Sigmoid colon (tissue), 6 donors: ENCODE measurements at regions not wholly inside any gene's neighbourhood (a gene's known extent, or its start where the extent isn't known, plus 50 kb on each side); places are given as distances from the start of the nearest gene placed in this dataset.

Experiments used
- DNase-seq: peaks from one replicate; pipeline ENCODE4 v3.0.0-alpha.2; 2019
- H3K27ac ChIP-seq, 4 donors: fragments of 200-600 bp; sonication (generic); one replicate each; pipeline ENCODE4 v1.5.1; 2016 to 2019; ENCODE audit warnings: mild to moderate bottlenecking in 1 of 4
- H3K27me3 ChIP-seq, 3 donors: fragments of 200-600 bp; sonication (generic); one replicate each; pipeline ENCODE4 v1.5.1; 2019; ENCODE audit warnings: mild to moderate bottlenecking in 1 of 3
- H3K36me3 ChIP-seq, 4 donors: fragments of 200-600 bp; sonication (generic); one replicate each; pipeline ENCODE4 v1.5.1; 2016 to 2019
- H3K4me1 ChIP-seq, 4 donors: fragments of 200-600 bp; sonication (generic); one replicate each; pipeline ENCODE4 v1.5.1; 2017 to 2019
- H3K4me3 ChIP-seq, 4 donors: fragments of 200-600 bp; sonication (generic); one replicate each; pipeline ENCODE4 v1.5.1; 2017 to 2019; ENCODE audit warnings: mild to moderate bottlenecking in 2 of 4, moderate library complexity in 1 of 4
- H3K9me3 ChIP-seq, 4 donors: fragments of 200-600 bp in 3 of 4; sonication (generic) in 3 of 4; one replicate each; pipeline versions ENCODE4 v1.5.1 to v1.6.1; 2013 to 2019
- EP300 ChIP-seq, 4 donors: sonication (generic); formaldehyde crosslinking; IDR thresholded peaks; one replicate each; pipeline ENCODE4 v1.6.1; 2017; ENCODE audit warnings: antibody characterized with exemption in 4 of 4
- POLR2A ChIP-seq, 2 donors: fragments of 450-650 bp; IDR thresholded peaks; one replicate each; pipeline ENCODE4 v1.6.1; 2016; ENCODE audit warnings: antibody characterized with exemption in 2 of 2, mild to moderate bottlenecking in 2 of 2, moderate library complexity in 2 of 2
- POLR2AphosphoS5 ChIP-seq, 4 donors: sonication (generic); formaldehyde crosslinking; IDR thresholded peaks; one replicate each; pipeline ENCODE4 v1.6.1; 2017; ENCODE audit warnings: antibody characterized with exemption in 4 of 4
- WGBS, 2 donors: extraction: QIAGEN DNeasy Blood & Tissue Kit; methylation state at CpG; one replicate each; pipeline ENCODE4 v1.1.7; 2013; 5-methylcytosine and 5-hydroxymethylcytosine counted together
- intact Hi-C: fragments of 100-400 bp; cut with DNase I; formaldehyde crosslinking; loops from one replicate; pipeline ENCODE4 v1.15.1; 2023
- TF ChIP-seq, protein P1 (sequence below), 4 experiments: fragments of 450-650 bp in 3 of 4; fragments of 200-600 bp in 1 of 4; IDR thresholded peaks; one replicate each; pipeline ENCODE4 v1.5.1; 2016 to 2019; ENCODE audit warnings: antibody characterized with exemption in 4 of 4, mild to moderate bottlenecking in 3 of 4, moderate library complexity in 2 of 4
- donor health status: healthy with polysubstance abuse.
- donor health status: healthy.

- intact Hi-C loops = no loop called here
- TF ChIP-seq, protein P1, sequence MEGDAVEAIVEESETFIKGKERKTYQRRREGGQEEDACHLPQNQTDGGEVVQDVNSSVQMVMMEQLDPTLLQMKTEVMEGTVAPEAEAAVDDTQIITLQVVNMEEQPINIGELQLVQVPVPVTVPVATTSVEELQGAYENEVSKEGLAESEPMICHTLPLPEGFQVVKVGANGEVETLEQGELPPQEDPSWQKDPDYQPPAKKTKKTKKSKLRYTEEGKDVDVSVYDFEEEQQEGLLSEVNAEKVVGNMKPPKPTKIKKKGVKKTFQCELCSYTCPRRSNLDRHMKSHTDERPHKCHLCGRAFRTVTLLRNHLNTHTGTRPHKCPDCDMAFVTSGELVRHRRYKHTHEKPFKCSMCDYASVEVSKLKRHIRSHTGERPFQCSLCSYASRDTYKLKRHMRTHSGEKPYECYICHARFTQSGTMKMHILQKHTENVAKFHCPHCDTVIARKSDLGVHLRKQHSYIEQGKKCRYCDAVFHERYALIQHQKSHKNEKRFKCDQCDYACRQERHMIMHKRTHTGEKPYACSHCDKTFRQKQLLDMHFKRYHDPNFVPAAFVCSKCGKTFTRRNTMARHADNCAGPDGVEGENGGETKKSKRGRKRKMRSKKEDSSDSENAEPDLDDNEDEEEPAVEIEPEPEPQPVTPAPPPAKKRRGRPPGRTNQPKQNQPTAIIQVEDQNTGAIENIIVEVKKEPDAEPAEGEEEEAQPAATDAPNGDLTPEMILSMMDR (IDR thresholded peaks at IDR 0.05) = no peak
- no peak for TF ChIP-seq POLR2AphosphoS5 (IDR thresholded peaks at IDR 0.05)
- TF ChIP-seq POLR2A (IDR thresholded peaks at IDR 0.05) = no peak
- no peak for TF ChIP-seq EP300 (IDR thresholded peaks at IDR 0.05)
- no peaks in the 10 kb centered on the region for H3K9me3 ChIP-seq
- no peaks in the 10 kb centered on the region for H3K36me3 ChIP-seq
- DNase-seq = no peak
- 60 to 64% methylated on average over 3 of the region's 3 CpGs for WGBS, 2 donors
- peaks cover 0 to 3% (median 0%) of the 10 kb centered on the region in 3 donors for H3K27me3 ChIP-seq
- H3K27ac ChIP-seq = no peak overlapping the region
- H3K4me1 ChIP-seq = no peaks in the 10 kb centered on the region
- H3K4me3 ChIP-seq = no peak overlapping the region
These were observed 96.5 kb upstream of the ESX1 start for GRCh38 chrX:104351173-104351769.

DNA sequence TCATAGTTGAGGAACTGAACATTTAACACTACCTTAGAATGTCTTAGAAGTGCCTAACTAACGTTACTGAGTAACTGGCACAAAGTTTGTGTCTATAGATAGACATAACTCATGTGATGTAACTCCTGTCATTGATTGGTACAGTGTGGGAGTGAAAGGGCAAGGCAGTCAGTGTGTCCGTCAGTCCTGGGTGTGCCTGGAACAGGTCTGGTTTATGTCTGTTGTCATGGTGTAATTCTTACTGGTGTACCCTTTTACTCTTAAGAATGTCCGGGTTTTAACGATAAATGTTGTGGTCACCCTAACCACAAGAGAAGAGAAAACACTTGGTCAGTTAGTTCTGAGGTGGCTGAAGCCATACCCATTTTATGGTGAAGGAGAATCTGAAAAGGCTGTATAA lies 93.1 kb upstream of the ESX1 start:
- H3K4me1 ChIP-seq = no peaks in the 10 kb centered on the region
- TF ChIP-seq POLR2A (IDR thresholded peaks at IDR 0.05) (no peak), EP300 (IDR thresholded peaks at IDR 0.05) (no peak)
- H3K27me3 ChIP-seq = peaks cover 0 to 3% (median 0%) of the 10 kb centered on the region in 3 donors
- DNase-seq = no peak
- H3K36me3 ChIP-seq = no peaks in the 10 kb centered on the region
- no peaks in the 10 kb centered on the region for H3K9me3 ChIP-seq
- H3K27ac ChIP-seq = no peak overlapping the region
- no peak overlapping the region for H3K4me3 ChIP-seq
- WGBS, 2 donors = 27 to 49% methylated on average over 4 of the region's 4 CpGs
- intact Hi-C loops = no loop called here

GRCh38 chrX:104343428-104344129 lies 88.8 kb upstream of the ESX1 start:
- 9 to 30% methylated on average over 8 of the region's 8 CpGs for WGBS, 2 donors

DNA sequence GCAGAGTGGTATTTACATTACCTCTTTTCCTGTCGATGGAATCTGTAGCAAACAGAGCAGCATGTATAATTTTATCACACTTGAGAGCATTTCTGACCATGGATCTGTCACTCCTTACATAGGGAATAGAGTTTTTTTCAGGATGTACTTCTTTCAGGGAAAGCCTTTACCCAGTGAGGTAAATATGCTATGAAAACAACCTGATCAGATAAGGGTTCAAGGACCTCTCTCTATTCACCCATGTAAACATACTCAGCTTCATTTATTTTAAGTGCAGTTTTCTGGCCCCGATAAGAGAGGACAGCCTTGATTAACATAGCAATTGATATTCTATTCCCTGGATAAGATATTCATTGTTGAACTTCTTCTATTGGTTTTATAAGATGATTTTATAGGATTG lies 87.3 kb upstream of the ESX1 start:
- no peak for DNase-seq
- Histone ChIP-seq H3K4me3 (no peak overlapping the region), H3K27ac (no peak overlapping the region), H3K36me3 (no peaks in the 10 kb centered on the region), H3K4me1 (no peaks in the 10 kb centered on the region), H3K9me3 (no peaks in the 10 kb centered on the region), H3K27me3 (no peaks in the 10 kb centered on the region)
- intact Hi-C loops = no loop called here
- TF ChIP-seq POLR2AphosphoS5 (IDR thresholded peaks at IDR 0.05) (no peak), POLR2A (IDR thresholded peaks at IDR 0.05) (no peak), EP300 (IDR thresholded peaks at IDR 0.05) (no peak)
- TF ChIP-seq, protein P1 (IDR thresholded peaks at IDR 0.05) = no peak
- 4 to 39% methylated on average over 2 of the region's 2 CpGs for WGBS, 2 donors

More at GRCh38 chrX:104343428-104344129, 88.8 kb upstream of the ESX1 start:
- TF ChIP-seq POLR2A (IDR thresholded peaks at IDR 0.05) (no peak), EP300 (IDR thresholded peaks at IDR 0.05) (no peak), POLR2AphosphoS5 (IDR thresholded peaks at IDR 0.05) (no peak)
- TF ChIP-seq, protein P1 (IDR thresholded peaks at IDR 0.05) = no peak
- Histone ChIP-seq H3K4me3 (no peak overlapping the region), H3K27me3 (no peaks in the 10 kb centered on the region), H3K27ac (no peak overlapping the region), H3K36me3 (no peaks in the 10 kb centered on the region), H3K4me1 (no peaks in the 10 kb centered on the region), H3K9me3 (no peaks in the 10 kb centered on the region)
- intact Hi-C loops = no loop called here
- DNase-seq = no peak

GRCh38 chrX:104335756-104336155 lies 81.0 kb upstream of the ESX1 start:
- H3K4me1 ChIP-seq = no peaks in the 10 kb centered on the region
- H3K4me3 ChIP-seq = no peak overlapping the region
- no peaks in the 10 kb centered on the region for H3K27me3 ChIP-seq
- TF ChIP-seq EP300 (IDR thresholded peaks at IDR 0.05) (no peak), POLR2AphosphoS5 (IDR thresholded peaks at IDR 0.05) (no peak), POLR2A (IDR thresholded peaks at IDR 0.05) (no peak)
- TF ChIP-seq, protein P1 (IDR thresholded peaks at IDR 0.05) = no peak
- intact Hi-C loops = no loop called here
- DNase-seq = no peak
- 83 to 87% methylated on average over 3 of the region's 3 CpGs for WGBS, 2 donors
- H3K9me3 ChIP-seq = no peaks in the 10 kb centered on the region
- H3K27ac ChIP-seq = no peak overlapping the region
- no peaks in the 10 kb centered on the region for H3K36me3 ChIP-seq
